ENCODE measurements at regions not wholly inside any gene's neighbourhood (a gene's known extent, or its start where the extent isn't known, plus 50 kb on each side); places are given as distances from the start of the nearest gene placed in this dataset.
"Not testable (repeated sequence)": the region's sequence is repeated elsewhere in the genome, so short reads cannot be mapped to it uniquely, and the experiment has no call there.

DNA sequence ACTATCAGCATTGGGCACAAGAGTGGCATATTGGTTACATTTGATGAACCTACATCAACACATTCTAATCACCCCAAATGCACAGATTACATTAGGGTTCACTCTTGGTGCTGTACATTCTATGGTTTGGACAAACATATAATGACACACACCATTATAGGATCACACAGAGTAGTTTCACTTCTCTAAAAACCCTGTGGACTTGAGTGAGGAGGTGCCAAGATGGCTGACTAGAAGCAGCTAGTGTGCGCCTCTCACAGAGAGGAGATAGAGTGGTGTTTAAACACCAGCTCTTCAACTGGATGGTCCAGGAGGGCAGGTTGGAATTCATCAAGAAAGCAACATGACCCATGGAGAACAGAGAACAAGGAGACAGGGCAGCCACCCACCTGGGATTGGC, 265.6 kb downstream of the TDRD3 start:
- no peak overlapping the region for H3K4me3 ChIP-seq (ENCODE audit: low read depth, low read length)
- DNase-seq (ENCODE audit: low read depth), result no peak
- TF ChIP-seq, protein P1, sequence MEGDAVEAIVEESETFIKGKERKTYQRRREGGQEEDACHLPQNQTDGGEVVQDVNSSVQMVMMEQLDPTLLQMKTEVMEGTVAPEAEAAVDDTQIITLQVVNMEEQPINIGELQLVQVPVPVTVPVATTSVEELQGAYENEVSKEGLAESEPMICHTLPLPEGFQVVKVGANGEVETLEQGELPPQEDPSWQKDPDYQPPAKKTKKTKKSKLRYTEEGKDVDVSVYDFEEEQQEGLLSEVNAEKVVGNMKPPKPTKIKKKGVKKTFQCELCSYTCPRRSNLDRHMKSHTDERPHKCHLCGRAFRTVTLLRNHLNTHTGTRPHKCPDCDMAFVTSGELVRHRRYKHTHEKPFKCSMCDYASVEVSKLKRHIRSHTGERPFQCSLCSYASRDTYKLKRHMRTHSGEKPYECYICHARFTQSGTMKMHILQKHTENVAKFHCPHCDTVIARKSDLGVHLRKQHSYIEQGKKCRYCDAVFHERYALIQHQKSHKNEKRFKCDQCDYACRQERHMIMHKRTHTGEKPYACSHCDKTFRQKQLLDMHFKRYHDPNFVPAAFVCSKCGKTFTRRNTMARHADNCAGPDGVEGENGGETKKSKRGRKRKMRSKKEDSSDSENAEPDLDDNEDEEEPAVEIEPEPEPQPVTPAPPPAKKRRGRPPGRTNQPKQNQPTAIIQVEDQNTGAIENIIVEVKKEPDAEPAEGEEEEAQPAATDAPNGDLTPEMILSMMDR (IDR thresholded peaks at IDR 0.05; ENCODE audit: control insufficient read depth, extremely low read depth, insufficient read depth), result no peak

DNA sequence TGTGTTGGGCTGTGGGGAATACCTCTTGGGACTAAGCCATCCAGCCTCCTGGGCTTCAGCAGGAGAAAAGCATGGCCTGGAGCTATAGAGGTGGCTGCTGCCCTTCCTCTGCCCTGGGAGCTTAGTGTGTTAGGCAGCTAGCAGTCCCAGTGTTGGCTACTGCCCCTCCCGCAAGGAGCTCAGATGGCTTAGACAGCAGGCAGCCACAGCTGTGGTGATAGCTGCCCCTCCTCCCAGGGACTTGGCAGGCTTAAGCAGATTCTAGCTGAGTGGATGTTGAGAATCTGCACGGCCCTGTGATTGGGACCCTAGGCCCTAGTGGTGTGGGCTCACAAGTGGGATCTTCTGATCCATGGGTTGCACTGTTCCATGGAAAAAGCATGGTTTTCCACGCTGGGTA, 264.5 kb downstream of the TDRD3 start:
- no peak overlapping the region for H3K4me3 ChIP-seq (ENCODE audit: low read depth, low read length)
- TF ChIP-seq, protein P1 (IDR thresholded peaks at IDR 0.05; ENCODE audit: control insufficient read depth, extremely low read depth, insufficient read depth), result no peak
- no peak for DNase-seq (ENCODE audit: low read depth)

- not testable (repeated sequence) for DNase-seq (ENCODE audit: low read depth); H3K4me3 ChIP-seq (ENCODE audit: low read depth, low read length)
Measured at GRCh38 chr13:60657586-60657985, 260.6 kb downstream of the TDRD3 start.

- H3K4me3 ChIP-seq (ENCODE audit: low read depth, low read length), result no peak overlapping the region
- no peak for DNase-seq (ENCODE audit: low read depth)
- TF ChIP-seq, protein P1 (IDR thresholded peaks at IDR 0.05; ENCODE audit: control insufficient read depth, extremely low read depth, insufficient read depth), result no peak
Measured at GRCh38 chr13:60655256-60655655, 258.2 kb downstream of the TDRD3 start.

DNA sequence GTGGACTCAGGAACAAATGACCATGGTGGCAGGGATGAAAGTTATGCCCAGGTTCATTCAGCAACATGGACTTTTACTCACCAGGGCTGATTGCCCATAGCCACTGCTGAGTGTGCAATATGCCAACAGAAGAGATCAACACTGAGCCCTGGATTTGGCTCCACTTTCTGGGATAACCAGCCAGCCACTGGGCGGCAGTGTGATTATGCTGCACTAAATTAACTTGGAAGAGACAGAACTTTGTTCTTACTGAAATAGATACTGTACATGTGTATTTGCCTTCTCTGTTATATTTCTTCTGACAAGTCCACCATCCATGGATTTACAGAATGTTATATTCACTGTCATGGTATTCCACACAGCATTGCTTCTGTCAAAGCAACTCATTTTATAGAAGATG, 257.4 kb downstream of the TDRD3 start:
- DNase-seq (ENCODE audit: low read depth), result peak; percentile 26
- TF ChIP-seq, protein P1 (IDR thresholded peaks at IDR 0.05; ENCODE audit: control insufficient read depth, extremely low read depth, insufficient read depth), result peak; percentile 90

GRCh38 chr13:60647547-60647946, 250.5 kb downstream of the TDRD3 start:
- TF ChIP-seq, protein P1 (IDR thresholded peaks at IDR 0.05; ENCODE audit: control insufficient read depth, extremely low read depth, insufficient read depth), result no peak
- H3K4me3 ChIP-seq (ENCODE audit: low read depth, low read length), result no peak overlapping the region
- DNase-seq (ENCODE audit: low read depth), result no peak

More for the DNA sequence above, 257.4 kb downstream of the TDRD3 start:
- H3K4me3 ChIP-seq (ENCODE audit: low read depth, low read length), result no peak overlapping the region

DNA sequence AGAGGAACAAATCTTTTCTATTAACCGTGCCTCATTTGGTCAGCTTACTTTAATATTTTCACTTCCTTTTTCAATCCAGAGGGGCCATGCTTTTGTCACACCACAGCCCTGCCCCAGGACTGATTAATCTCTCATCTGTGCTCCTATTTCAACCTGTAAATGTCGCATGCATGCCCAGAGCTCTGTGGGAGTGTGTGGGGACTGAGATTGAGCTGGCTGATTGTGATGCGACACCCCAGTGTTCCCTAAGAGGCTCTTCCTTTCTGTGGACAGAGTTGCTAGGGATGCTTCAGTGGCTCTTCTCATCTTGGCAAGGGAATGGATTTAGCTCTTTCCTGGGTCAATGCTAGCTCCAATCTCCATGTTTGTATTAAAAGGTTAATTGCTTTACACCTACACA, 249.6 kb downstream of the TDRD3 start:
- TF ChIP-seq, protein P1 (IDR thresholded peaks at IDR 0.05; ENCODE audit: control insufficient read depth, extremely low read depth, insufficient read depth), result no peak
- no peak for DNase-seq (ENCODE audit: low read depth)
- no peak overlapping the region for H3K4me3 ChIP-seq (ENCODE audit: low read depth, low read length)

Data from LNCaP clone FGC (cell line).